PC-3 (cell line): ENCODE measurements at regions not wholly inside any gene's neighbourhood (a gene's known extent, or its start where the extent isn't known, plus 50 kb on each side); places are given as distances from the start of the nearest gene placed in this dataset.
"Not testable (repeated sequence)": the region's sequence is repeated elsewhere in the genome, so short reads cannot be mapped to it uniquely, and the experiment has no call there.

Source experiments
- ATAC-seq: fragments of 200-7000 bp; cut with Tn5 transposase; 2 replicates; pipeline ENCODE4 v1.9.1; 2020; ENCODE audit warnings: mild to moderate bottlenecking, moderate library complexity
- BruUV-seq: library from RNA; stranded (reverse); fragments of 400-500 nt; replicated peaks from 2 replicates; lab custom pipeline; 2021; lab: Mats Ljungman, UMichigan
- CTCF ChIA-PET: fragments of 300-600 bp; sonication (Branson Sonifier 250); formaldehyde crosslinking; loops from one replicate; lab custom pipeline; 2022; ENCODE audit warnings: antibody characterized with exemption; lab: Charles Lee
- POLR2A ChIA-PET: fragments of 300-600 bp; sonication (Branson Sonifier 250); formaldehyde crosslinking; loops from one replicate; lab custom pipeline; 2022; ENCODE audit warnings: antibody characterized with exemption; ENCODE audit not compliant: unreplicated experiment; lab: Charles Lee
- DNase-seq: peaks from one replicate; pipeline ENCODE4 v3.0.0-alpha.2; 2015
- H2AFZ ChIP-seq: fragments of 300-600 bp; sonication (generic); 2 replicates; pipeline ENCODE4 v1.6.0; 2016; ENCODE audit warnings: antibody characterized with exemption, low read length
- H3F3A ChIP-seq: fragments of 300-600 bp; sonication (generic); one replicate; pipeline ENCODE4 v1.6.0; 2017; ENCODE audit warnings: antibody characterized with exemption, low read length, control low read depth, mild to moderate bottlenecking; ENCODE audit not compliant: unreplicated experiment
- H3K27ac ChIP-seq: fragments of 300-600 bp; sonication (generic); 2 replicates; pipeline ENCODE4 v1.5.1; 2016; ENCODE audit warnings: mild to moderate bottlenecking, low read length
- H3K27me3 ChIP-seq: fragments of 300-600 bp; sonication (generic); 2 replicates; pipeline ENCODE4 v1.6.1; 2016; ENCODE audit warnings: low read length, mixed read lengths
- H3K36me3 ChIP-seq: fragments of 300-600 bp; sonication (generic); 2 replicates; pipeline ENCODE4 v1.6.1; 2016; ENCODE audit warnings: low read depth, mixed run types, low read length, mixed read lengths
- H3K4me1 ChIP-seq: fragments of 300-600 bp; sonication (generic); 2 replicates; pipeline ENCODE4 v1.5.1; 2016; ENCODE audit warnings: low read length; ENCODE audit not compliant: insufficient read depth
- H3K4me2 ChIP-seq: fragments of 300-600 bp; sonication (generic); 2 replicates; pipeline ENCODE4 v1.6.0; 2016; ENCODE audit warnings: low read length
- H3K4me3 ChIP-seq: fragments of 300-600 bp; sonication (generic); 2 replicates; pipeline ENCODE4 v1.5.1; 2016; ENCODE audit warnings: mild to moderate bottlenecking, low read length, mixed read lengths
- H3K79me2 ChIP-seq: fragments of 300-600 bp; sonication (generic); 2 replicates; pipeline ENCODE4 v1.6.1; 2017; ENCODE audit warnings: low read length, mixed read lengths
- H3K9ac ChIP-seq: fragments of 300-600 bp; sonication (generic); 2 replicates; pipeline ENCODE4 v1.6.0; 2016; ENCODE audit warnings: mild to moderate bottlenecking, low read length
- H3K9me2 ChIP-seq: fragments of 300-600 bp; sonication (generic); replicated peaks from 2 replicates; pipeline ENCODE4 v1.6.1; 2016; ENCODE audit warnings: mixed run types, low read length, mixed read lengths
- H3K9me3 ChIP-seq: fragments of 300-600 bp; sonication (generic); 2 replicates; pipeline ENCODE4 v1.6.1; 2016; ENCODE audit warnings: low read length, mixed read lengths
- H4K20me1 ChIP-seq: fragments of 300-600 bp; sonication (generic); 2 replicates; pipeline ENCODE4 v1.6.1; 2016; ENCODE audit warnings: low read length, mixed read lengths
- CTCF ChIP-seq: fragments of 300-600 bp; sonication (generic); conservative IDR thresholded peaks from 2 replicates; pipeline ENCODE4 v1.5.1; 2017; ENCODE audit warnings: antibody characterized with exemption, low read depth, mild to moderate bottlenecking, low read length
- EZH2 ChIP-seq: fragments of 300-600 bp; sonication (generic); IDR thresholded peaks from one replicate; pipeline ENCODE4 v1.6.1; 2017; ENCODE audit warnings: antibody characterized with exemption, mild to moderate bottlenecking, low read length; ENCODE audit not compliant: unreplicated experiment
- EZH2phosphoT487 ChIP-seq: fragments of 300-600 bp; sonication (generic); IDR thresholded peaks from 2 replicates; pipeline ENCODE4 v1.6.1; 2018; ENCODE audit warnings: mild to moderate bottlenecking, antibody characterized with exemption, low read length, borderline replicate concordance
- intact Hi-C: fragments of 100-400 bp; cut with micrococcal nuclease; formaldehyde crosslinking; loops from 2 replicates; pipeline ENCODE4 v1.9.0; 2023

DNA sequence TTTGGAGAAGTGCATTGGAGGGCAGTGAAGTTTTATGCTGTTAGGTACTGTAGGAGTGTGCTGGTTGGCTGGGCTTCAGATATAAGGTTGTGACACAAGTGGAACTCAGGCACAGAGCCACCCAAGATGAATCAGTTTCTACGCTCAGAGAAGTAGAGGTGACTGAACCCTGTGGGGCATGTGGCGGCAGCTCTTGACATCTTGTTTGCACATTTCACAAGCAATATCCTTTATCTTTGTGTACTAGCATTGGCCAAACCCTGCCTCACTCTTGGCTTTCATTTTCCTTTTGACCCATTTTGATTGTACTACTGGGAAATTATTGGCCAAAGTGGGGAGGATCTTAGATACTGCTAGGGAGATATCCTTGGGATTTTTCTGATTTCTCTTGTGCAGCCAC is 110.0 kb downstream of the PSAT1 start:
- intact Hi-C loops = no loop called here
- Histone ChIP-seq H3K9ac (no peak overlapping the region), H3K9me3 (no peaks in the 10 kb centered on the region), H4K20me1 (no peaks in the 10 kb centered on the region), H3K9me2 (no peaks in the 10 kb centered on the region), H3K4me2 (no peak overlapping the region), H3K79me2 (no peaks in the 10 kb centered on the region), H3K4me1 (no peaks in the 10 kb centered on the region), H3K36me3 (no peaks in the 10 kb centered on the region), H3K27me3 (no peaks in the 10 kb centered on the region), H2AFZ (no peak overlapping the region), H3F3A (no peaks in the 10 kb centered on the region), H3K4me3 (no peak overlapping the region), H3K27ac (no peak overlapping the region)
- ATAC-seq (no peak), DNase-seq (no peak)
- no peak for TF ChIP-seq EZH2
- TF ChIP-seq CTCF = no peak
- TF ChIP-seq EZH2phosphoT487 = no peak
- POLR2A ChIA-PET = no interaction called here
- CTCF ChIA-PET = no interaction called here
- no TSS peak for BruUV-seq

DNA sequence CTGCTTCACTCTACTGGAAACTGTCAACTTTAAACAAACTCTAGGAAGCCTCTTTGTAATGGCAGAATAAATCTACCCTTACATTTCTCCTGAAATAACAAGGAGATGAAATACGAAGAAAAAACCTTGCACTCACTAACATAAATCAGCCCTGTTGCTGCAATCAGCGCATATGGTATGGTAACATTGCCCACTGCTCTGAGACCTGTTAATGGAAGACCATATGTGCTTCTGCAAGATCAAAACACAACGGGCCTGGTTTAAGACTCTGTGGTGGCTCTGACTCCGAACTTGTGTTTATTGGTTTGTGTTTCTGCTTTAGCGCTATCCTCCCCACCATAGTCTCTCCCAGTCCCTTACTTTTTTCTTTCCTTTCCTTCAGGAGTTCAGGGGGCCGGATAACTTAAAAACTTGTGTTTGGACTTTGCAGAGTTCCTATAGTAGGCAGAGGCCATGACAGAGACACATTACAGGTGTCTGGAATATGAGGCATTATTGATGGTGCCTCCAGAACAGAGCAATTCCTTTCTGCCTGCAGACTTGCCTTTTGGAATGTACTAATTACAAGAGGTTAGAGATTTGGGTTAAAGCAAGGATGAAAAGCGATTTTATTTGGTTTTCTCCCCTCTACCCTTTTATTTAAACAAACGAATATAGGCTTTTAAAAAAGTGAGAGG is 110.8 kb downstream of the PSAT1 start:
- no peaks in the 10 kb centered on the region for H3K79me2 ChIP-seq
- intact Hi-C loops = no loop called here
- H2AFZ ChIP-seq = no peak overlapping the region
- no peak overlapping the region for H3K4me3 ChIP-seq
- H3K9me2 ChIP-seq = no peaks in the 10 kb centered on the region
- H3K9ac ChIP-seq = no peak overlapping the region
- H3K27ac ChIP-seq = no peak overlapping the region
- H4K20me1 ChIP-seq = no peaks in the 10 kb centered on the region
- H3K4me1 ChIP-seq = no peaks in the 10 kb centered on the region
- no peaks in the 10 kb centered on the region for H3K36me3 ChIP-seq
- TF ChIP-seq EZH2phosphoT487 = no peak
- TF ChIP-seq CTCF = no peak
- TF ChIP-seq EZH2 = no peak
- H3K9me3 ChIP-seq = no peaks in the 10 kb centered on the region
- H3K27me3 ChIP-seq = no peaks in the 10 kb centered on the region
- H3K4me2 ChIP-seq = no peak overlapping the region
- ATAC-seq = no peak
- CTCF ChIA-PET = no interaction called here
- no TSS peak for BruUV-seq
- no peaks in the 10 kb centered on the region for H3F3A ChIP-seq
- DNase-seq = no peak
- POLR2A ChIA-PET = no interaction called here

GRCh38 chr9:78408388-78408787 is 111.5 kb downstream of the PSAT1 start:
- intact Hi-C loops = no loop called here
- Histone ChIP-seq H3K27ac (no peak overlapping the region), H3K9me2 (no peaks in the 10 kb centered on the region), H3K4me3 (no peak overlapping the region), H3K36me3 (no peaks in the 10 kb centered on the region), H2AFZ (no peak overlapping the region), H3K4me1 (no peaks in the 10 kb centered on the region), H3K9me3 (no peaks in the 10 kb centered on the region), H3K9ac (no peak overlapping the region), H3F3A (no peaks in the 10 kb centered on the region), H3K27me3 (no peaks in the 10 kb centered on the region), H3K4me2 (no peak overlapping the region), H3K79me2 (no peaks in the 10 kb centered on the region), H4K20me1 (no peaks in the 10 kb centered on the region)
- ChIA-PET POLR2A (no interaction called here), CTCF (no interaction called here)
- TF ChIP-seq EZH2phosphoT487 = no peak
- no peak for TF ChIP-seq CTCF
- no peak for TF ChIP-seq EZH2
- no peak for ATAC-seq
- no peak for DNase-seq
- no TSS peak for BruUV-seq

DNA sequence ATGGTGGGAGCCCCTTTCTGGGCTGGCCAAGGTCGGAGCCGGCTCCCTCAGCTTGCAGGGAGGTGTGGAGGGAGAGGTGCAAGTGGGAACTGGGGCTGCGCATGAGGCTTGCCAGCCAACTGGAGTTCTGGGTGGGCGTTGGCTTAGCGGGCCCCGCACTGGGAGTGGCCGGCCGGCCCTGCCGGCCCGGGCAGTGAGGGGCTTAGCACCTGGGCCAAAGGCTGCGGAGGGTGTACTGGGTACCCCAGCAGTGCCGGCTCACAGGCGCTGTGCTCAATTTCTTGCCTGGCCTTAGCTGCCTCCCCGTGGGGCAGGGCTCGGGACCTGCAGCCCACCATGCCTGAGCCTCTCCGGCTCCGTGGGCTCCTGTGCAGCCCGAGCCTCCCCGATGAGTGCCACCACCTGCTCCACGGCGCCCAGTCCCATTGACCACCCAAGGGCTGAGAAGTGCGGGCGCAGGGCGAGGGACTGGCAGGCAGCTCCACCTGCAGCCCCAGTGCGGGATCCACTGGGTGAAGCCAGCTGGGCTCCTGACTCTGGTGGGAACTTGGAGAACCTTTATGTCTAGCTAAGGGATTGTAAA is 113.1 kb downstream of the PSAT1 start:
- H2AFZ ChIP-seq, H3K4me2 ChIP-seq, ATAC-seq, H3K9me3 ChIP-seq, H3F3A ChIP-seq, POLR2A ChIA-PET, H3K79me2 ChIP-seq, H4K20me1 ChIP-seq, H3K36me3 ChIP-seq, DNase-seq, H3K9me2 ChIP-seq, H3K4me3 ChIP-seq, intact Hi-C loops, H3K9ac ChIP-seq, CTCF ChIA-PET, BruUV-seq, H3K27me3 ChIP-seq, H3K27ac ChIP-seq, H3K4me1 ChIP-seq: not testable (repeated sequence)
